Activated naive CD8-positive, alpha-beta T cell treated with anti-CD3 and anti-CD28 coated beads for 36 hours (primary cell): ENCODE measurements at regions not wholly inside any gene's neighbourhood (a gene's known extent, or its start where the extent isn't known, plus 50 kb on each side); places are given as distances from the start of the nearest gene placed in this dataset.

Experiments
- DNase-seq: peaks from one replicate; pipeline ENCODE4 v3.0.0; 2021
- H3K27ac Mint-ChIP-seq: one replicate; pipeline ENCODE4 v1.8.0; 2022; ENCODE audit warnings: mild to moderate bottlenecking, moderate library complexity, mixed read lengths
- H3K27me3 Mint-ChIP-seq: one replicate; pipeline ENCODE4 v1.8.0; 2022; ENCODE audit warnings: mild to moderate bottlenecking, mixed read lengths
- H3K36me3 Mint-ChIP-seq: one replicate; pipeline ENCODE4 v1.8.0; 2021; ENCODE audit warnings: mild to moderate bottlenecking, mixed read lengths
- H3K4me1 Mint-ChIP-seq: one replicate; pipeline ENCODE4 v1.8.0; 2021; ENCODE audit warnings: mixed read lengths
- H3K4me3 Mint-ChIP-seq: one replicate; pipeline ENCODE4 v1.8.0; 2022; ENCODE audit warnings: mild to moderate bottlenecking, moderate library complexity, mixed read lengths
- H3K9me3 Mint-ChIP-seq: one replicate; pipeline ENCODE4 v1.8.0; 2022; ENCODE audit warnings: mixed read lengths

GRCh38 chr1:56189946-56190805 is 389.2 kb downstream of the PLPP3 start:
- Mint-ChIP-seq H3K9me3 (no peaks in the 10 kb centered on the region), H3K4me1 (no peaks in the 10 kb centered on the region), H3K27me3 (no peaks in the 10 kb centered on the region), H3K4me3 (no peak overlapping the region), H3K27ac (no peak overlapping the region), H3K36me3 (no peaks in the 10 kb centered on the region)
- DNase-seq: no peak

GRCh38 chr1:56189454-56189853 is 389.9 kb downstream of the PLPP3 start:
- H3K9me3 Mint-ChIP-seq: no peaks in the 10 kb centered on the region
- H3K27ac Mint-ChIP-seq: no peak overlapping the region
- H3K27me3 Mint-ChIP-seq: no peaks in the 10 kb centered on the region
- H3K36me3 Mint-ChIP-seq: no peaks in the 10 kb centered on the region
- no peak overlapping the region for H3K4me3 Mint-ChIP-seq
- no peak for DNase-seq
- H3K4me1 Mint-ChIP-seq: no peaks in the 10 kb centered on the region

- Mint-ChIP-seq H3K9me3 (no peaks in the 10 kb centered on the region), H3K36me3 (no peaks in the 10 kb centered on the region), H3K4me3 (no peak overlapping the region), H3K27me3 (no peaks in the 10 kb centered on the region), H3K27ac (no peak overlapping the region), H3K4me1 (no peaks in the 10 kb centered on the region)
- no peak for DNase-seq
Observed at GRCh38 chr1:56188855-56189254, 390.5 kb downstream of the PLPP3 start.

GRCh38 chr1:56188221-56188620 is 391.1 kb downstream of the PLPP3 start:
- Mint-ChIP-seq H3K27me3 (no peaks in the 10 kb centered on the region), H3K27ac (no peak overlapping the region), H3K9me3 (no peaks in the 10 kb centered on the region), H3K36me3 (no peaks in the 10 kb centered on the region), H3K4me1 (no peaks in the 10 kb centered on the region), H3K4me3 (no peak overlapping the region)
- no peak for DNase-seq

- Mint-ChIP-seq H3K27ac (no peak overlapping the region), H3K9me3 (no peaks in the 10 kb centered on the region), H3K27me3 (no peaks in the 10 kb centered on the region), H3K36me3 (no peaks in the 10 kb centered on the region), H3K4me1 (no peaks in the 10 kb centered on the region), H3K4me3 (no peak overlapping the region)
- DNase-seq: no peak
Observed at GRCh38 chr1:56187405-56187804, 392.0 kb downstream of the PLPP3 start.

GRCh38 chr1:56185493-56185892 is 393.9 kb downstream of the PLPP3 start:
- Mint-ChIP-seq H3K36me3 (no peaks in the 10 kb centered on the region), H3K27me3 (no peaks in the 10 kb centered on the region), H3K4me1 (no peaks in the 10 kb centered on the region), H3K4me3 (no peak overlapping the region), H3K9me3 (no peaks in the 10 kb centered on the region), H3K27ac (no peak overlapping the region)
- DNase-seq: no peak

GRCh38 chr1:56183151-56183550 is 396.2 kb downstream of the PLPP3 start:
- no peak overlapping the region for H3K4me3 Mint-ChIP-seq
- no peaks in the 10 kb centered on the region for H3K27me3 Mint-ChIP-seq
- H3K4me1 Mint-ChIP-seq: no peaks in the 10 kb centered on the region
- no peak overlapping the region for H3K27ac Mint-ChIP-seq
- DNase-seq: no peak
- no peaks in the 10 kb centered on the region for H3K36me3 Mint-ChIP-seq
- H3K9me3 Mint-ChIP-seq: no peaks in the 10 kb centered on the region

GRCh38 chr1:56180520-56181190 is 398.7 kb downstream of the PLPP3 start:
- H3K27me3 Mint-ChIP-seq: no peaks in the 10 kb centered on the region
- H3K4me3 Mint-ChIP-seq: no peak overlapping the region
- H3K4me1 Mint-ChIP-seq: no peaks in the 10 kb centered on the region

GRCh38 chr1:56179543-56179942 is 399.8 kb downstream of the PLPP3 start:
- Mint-ChIP-seq H3K27ac (no peak overlapping the region), H3K4me1 (no peaks in the 10 kb centered on the region), H3K4me3 (no peak overlapping the region), H3K27me3 (no peaks in the 10 kb centered on the region), H3K9me3 (no peaks in the 10 kb centered on the region), H3K36me3 (no peaks in the 10 kb centered on the region)
- no peak for DNase-seq

More at GRCh38 chr1:56180520-56181190, 398.7 kb downstream of the PLPP3 start:
- Mint-ChIP-seq H3K36me3 (no peaks in the 10 kb centered on the region), H3K9me3 (no peaks in the 10 kb centered on the region), H3K27ac (no peak overlapping the region)
- no peak for DNase-seq

- DNase-seq: no peak
- H3K4me3 Mint-ChIP-seq: no peak overlapping the region
- H3K27ac Mint-ChIP-seq: no peak overlapping the region
Observed at GRCh38 chr1:56175211-56175610, 404.2 kb downstream of the PLPP3 start.

GRCh38 chr1:56174176-56174885 is 405.0 kb downstream of the PLPP3 start:
- Mint-ChIP-seq H3K27ac (no peak overlapping the region), H3K27me3 (no peaks in the 10 kb centered on the region), H3K9me3 (no peaks in the 10 kb centered on the region), H3K4me1 (no peaks in the 10 kb centered on the region), H3K4me3 (no peak overlapping the region), H3K36me3 (no peaks in the 10 kb centered on the region)
- no peak for DNase-seq

More at GRCh38 chr1:56175211-56175610, 404.2 kb downstream of the PLPP3 start:
- Mint-ChIP-seq H3K4me1 (no peaks in the 10 kb centered on the region), H3K9me3 (no peaks in the 10 kb centered on the region), H3K36me3 (no peaks in the 10 kb centered on the region), H3K27me3 (no peaks in the 10 kb centered on the region)

- Mint-ChIP-seq H3K27ac (no peak overlapping the region), H3K27me3 (no peaks in the 10 kb centered on the region), H3K4me1 (no peaks in the 10 kb centered on the region), H3K9me3 (no peaks in the 10 kb centered on the region), H3K36me3 (no peaks in the 10 kb centered on the region), H3K4me3 (no peak overlapping the region)
- no peak for DNase-seq
Observed at GRCh38 chr1:56173736-56174135, 405.6 kb downstream of the PLPP3 start.

GRCh38 chr1:56171670-56172069 is 407.7 kb downstream of the PLPP3 start:
- H3K27me3 Mint-ChIP-seq: no peaks in the 10 kb centered on the region
- H3K36me3 Mint-ChIP-seq: no peaks in the 10 kb centered on the region
- no peak overlapping the region for H3K27ac Mint-ChIP-seq
- no peak for DNase-seq
- H3K9me3 Mint-ChIP-seq: no peaks in the 10 kb centered on the region
- no peak overlapping the region for H3K4me3 Mint-ChIP-seq
- H3K4me1 Mint-ChIP-seq: no peaks in the 10 kb centered on the region

- H3K4me1 Mint-ChIP-seq: no peaks in the 10 kb centered on the region
- no peaks in the 10 kb centered on the region for H3K36me3 Mint-ChIP-seq
- no peaks in the 10 kb centered on the region for H3K27me3 Mint-ChIP-seq
- H3K4me3 Mint-ChIP-seq: no peak overlapping the region
- H3K27ac Mint-ChIP-seq: no peak overlapping the region
- no peaks in the 10 kb centered on the region for H3K9me3 Mint-ChIP-seq
- DNase-seq: no peak
Observed at GRCh38 chr1:56170784-56171320, 408.5 kb downstream of the PLPP3 start.

GRCh38 chr1:56169856-56170255 is 409.5 kb downstream of the PLPP3 start:
- H3K36me3 Mint-ChIP-seq: no peaks in the 10 kb centered on the region
- no peak overlapping the region for H3K27ac Mint-ChIP-seq
- no peaks in the 10 kb centered on the region for H3K27me3 Mint-ChIP-seq
- no peaks in the 10 kb centered on the region for H3K9me3 Mint-ChIP-seq
- no peaks in the 10 kb centered on the region for H3K4me1 Mint-ChIP-seq
- DNase-seq: no peak
- H3K4me3 Mint-ChIP-seq: no peak overlapping the region
